BLaER1 treated with 17β-estradiol and CSF1 and Interleukin-3, amounts not matched to agents 10 nM and 100 nM (cell line): ENCODE measurements at regions not wholly inside any gene's neighbourhood (a gene's known extent, or its start where the extent isn't known, plus 50 kb on each side); places are given as distances from the start of the nearest gene placed in this dataset.

ENCODE experiments used
- H3K27ac ChIP-seq, 11 experiments: shearing (Covaris generic); formaldehyde crosslinking; 2 replicates each; pipeline ENCODE4 v1.8.1; 2022
- H3K27me3 ChIP-seq, 11 experiments: shearing (Covaris generic); formaldehyde crosslinking; 2 replicates each; pipeline ENCODE4 v1.8.1; 2022
- H3K36me3 ChIP-seq, 11 experiments: shearing (Covaris generic); formaldehyde crosslinking; 2 replicates each; pipeline ENCODE4 v1.8.1; 2022
- H3K4me1 ChIP-seq, 10 experiments: shearing (Covaris generic); formaldehyde crosslinking; 2 replicates each; pipeline ENCODE4 v1.8.1; 2022
- H3K4me2 ChIP-seq, 11 experiments: shearing (Covaris generic); formaldehyde crosslinking; 2 replicates each; pipeline ENCODE4 v1.8.1; 2022
- H3K4me3 ChIP-seq, 10 experiments: shearing (Covaris generic); formaldehyde crosslinking; 2 replicates each; pipeline ENCODE4 v1.8.1; 2022
- H3K9ac ChIP-seq, 11 experiments: shearing (Covaris generic); formaldehyde crosslinking; 2 replicates each; pipeline ENCODE4 v1.8.1; 2022
- H3K9me3 ChIP-seq, 11 experiments: shearing (Covaris generic); formaldehyde crosslinking; replicated peaks in 1 of 11; 2 replicates each; pipeline ENCODE4 v1.8.1; 2022
- H4K20me1 ChIP-seq, 11 experiments: shearing (Covaris generic); formaldehyde crosslinking; 2 replicates each; pipeline ENCODE4 v1.8.1; 2022
- Cebpa-rat ChIP-seq, 11 experiments: shearing (Covaris generic); IDR thresholded peaks; 2 replicates each; pipeline ENCODE4 v1.8.1; 2022

DNA sequence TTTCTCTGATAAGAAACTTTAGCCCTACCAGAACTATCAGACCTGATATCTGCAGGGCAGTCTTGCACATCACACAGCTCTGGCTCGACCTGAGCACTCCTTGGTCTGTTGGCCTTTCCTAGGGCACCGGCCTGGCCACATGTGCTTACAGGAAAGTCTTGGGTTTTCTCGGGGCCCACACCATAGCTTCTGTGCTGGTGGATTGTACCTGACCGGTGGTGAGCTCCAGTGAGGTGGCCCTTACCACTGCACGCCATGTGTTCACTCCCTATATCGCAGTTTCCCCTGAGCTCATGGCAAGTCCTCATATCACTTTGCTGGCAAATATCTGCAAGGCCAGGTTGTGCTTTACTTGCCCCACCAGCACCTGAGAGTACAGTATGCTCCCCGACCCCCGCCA is 2637.4 kb downstream of the ARAP2 start:
- Histone ChIP-seq H3K4me2 (no peak overlapping the region), H3K4me3 (no peak overlapping the region), H3K36me3 (no peaks in the 10 kb centered on the region), H3K27ac (no peak overlapping the region), H4K20me1 (no peaks in the 10 kb centered on the region), H3K4me1 (no peaks in the 10 kb centered on the region), H3K27me3 (no peaks in the 10 kb centered on the region), H3K9me3 (peaks cover 7 to 33% (median 21%) of the 10 kb centered on the region in 11 experiments; a peak in 20 of 22 replicates), H3K9ac (no peak overlapping the region)
- TF ChIP-seq Cebpa-rat (IDR thresholded peaks at IDR 0.05): no peak

DNA sequence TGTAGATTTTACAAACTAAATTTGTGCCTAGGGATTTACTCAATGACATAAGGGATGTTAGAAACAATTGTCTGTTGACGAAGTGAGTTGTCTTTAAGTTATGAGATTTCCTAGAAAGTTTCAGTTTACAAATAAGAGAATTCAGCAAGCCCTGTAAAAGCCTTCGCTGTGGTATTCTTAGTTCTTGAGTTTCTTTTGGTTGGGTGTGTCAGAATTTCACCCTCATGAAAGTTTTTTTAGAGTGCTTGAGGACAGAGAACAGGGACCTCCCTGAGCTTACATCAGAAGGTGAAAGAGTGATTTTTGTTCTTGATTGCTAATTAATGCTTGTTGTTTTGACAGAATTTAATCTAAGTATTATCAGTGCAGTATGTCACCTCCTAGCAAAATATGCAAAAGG is 2628.2 kb downstream of the ARAP2 start:
- Histone ChIP-seq H3K9me3 (peaks cover 0 to under 1% (median 0%) of the 10 kb centered on the region in 11 experiments; a peak in 2 of 22 replicates), H3K36me3 (no peaks in the 10 kb centered on the region), H3K4me3 (no peak overlapping the region), H3K9ac (no peak overlapping the region), H3K4me1 (no peaks in the 10 kb centered on the region), H3K27me3 (no peaks in the 10 kb centered on the region), H3K4me2 (no peak overlapping the region), H3K27ac (no peak overlapping the region), H4K20me1 (no peaks in the 10 kb centered on the region)
- TF ChIP-seq Cebpa-rat (IDR thresholded peaks at IDR 0.05): no peak

DNA sequence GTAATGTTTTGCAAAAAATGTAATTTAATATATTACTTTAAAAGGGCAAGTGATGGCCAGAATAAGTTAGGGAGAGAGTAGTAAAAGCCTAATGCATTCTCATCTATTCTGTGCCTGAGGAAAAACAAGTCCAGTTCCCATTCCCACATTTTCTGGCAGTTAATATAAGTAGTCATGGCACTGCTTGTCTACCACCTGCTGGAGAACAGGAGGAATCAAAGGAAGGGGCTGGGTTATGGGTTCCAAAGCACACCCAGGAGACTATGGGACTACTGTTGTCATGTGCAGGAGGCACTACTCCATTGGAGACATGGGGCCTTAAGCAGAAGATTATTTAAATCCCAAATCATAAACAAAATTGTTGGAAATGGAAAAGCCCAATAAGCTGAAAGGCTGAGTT is 2618.6 kb downstream of the ARAP2 start:
- H3K9me3 ChIP-seq: no peaks in the 10 kb centered on the region
- TF ChIP-seq Cebpa-rat (IDR thresholded peaks at IDR 0.05): no peak
- H3K9ac ChIP-seq: no peak overlapping the region
- H3K36me3 ChIP-seq: no peaks in the 10 kb centered on the region
- H3K4me1 ChIP-seq: no peaks in the 10 kb centered on the region
- H3K27me3 ChIP-seq: no peaks in the 10 kb centered on the region
- no peak overlapping the region for H3K27ac ChIP-seq
- H3K4me2 ChIP-seq: no peak overlapping the region
- H3K4me3 ChIP-seq: no peak overlapping the region
- no peaks in the 10 kb centered on the region for H4K20me1 ChIP-seq

DNA sequence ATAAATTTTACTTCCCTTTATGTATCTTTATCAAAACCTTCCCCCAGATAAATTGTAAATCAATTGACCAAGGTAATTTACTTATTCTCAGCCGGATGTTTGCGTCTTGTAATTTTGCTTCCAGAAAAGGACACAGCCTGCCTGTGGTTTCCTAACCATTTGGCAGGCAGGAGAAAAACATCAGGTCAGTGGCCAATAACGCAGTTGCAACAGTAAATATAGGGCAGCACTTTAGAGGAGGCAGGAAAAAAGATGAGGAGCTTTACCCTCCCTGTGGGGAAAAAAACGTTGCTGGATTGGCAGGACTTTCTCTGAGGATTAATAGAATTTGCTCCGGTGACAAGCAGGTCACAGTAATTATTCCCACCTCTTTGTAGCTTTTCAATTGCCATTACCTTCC is 2618.1 kb downstream of the ARAP2 start:
- Histone ChIP-seq H4K20me1 (no peaks in the 10 kb centered on the region), H3K4me3 (no peak overlapping the region), H3K9ac (no peak overlapping the region), H3K9me3 (no peaks in the 10 kb centered on the region), H3K4me2 (no peak overlapping the region), H3K27me3 (no peaks in the 10 kb centered on the region), H3K4me1 (no peaks in the 10 kb centered on the region), H3K27ac (no peak overlapping the region), H3K36me3 (no peaks in the 10 kb centered on the region)
- TF ChIP-seq Cebpa-rat (IDR thresholded peaks at IDR 0.05): no peak

DNA sequence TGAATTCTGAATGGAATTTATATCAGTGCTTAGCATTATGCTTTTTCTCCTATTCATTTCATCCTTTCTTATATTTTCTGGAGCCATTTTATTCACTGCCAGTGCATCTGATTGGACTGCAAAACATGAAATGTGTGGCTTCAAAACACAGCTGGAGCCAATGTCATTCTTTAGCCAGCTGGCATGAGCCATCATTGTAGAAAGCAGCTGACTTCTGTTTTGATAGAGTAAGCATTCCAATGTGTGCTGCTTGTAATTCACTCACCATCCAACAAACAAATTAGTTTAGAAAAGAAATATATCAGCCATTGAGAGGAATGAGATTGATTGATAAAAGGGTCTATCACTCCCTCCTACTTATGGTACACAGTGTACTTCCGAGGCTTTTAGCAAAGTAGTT is 2616.0 kb downstream of the ARAP2 start:
- TF ChIP-seq Cebpa-rat (IDR thresholded peaks at IDR 0.05): no peak
- no peak overlapping the region for H3K4me3 ChIP-seq
- H3K9ac ChIP-seq: no peak overlapping the region
- H3K36me3 ChIP-seq: no peaks in the 10 kb centered on the region
- H3K9me3 ChIP-seq: peaks cover 0 to 6% (median 4%) of the 10 kb centered on the region in 11 experiments; a peak in 10 of 22 replicates
- H4K20me1 ChIP-seq: no peaks in the 10 kb centered on the region
- H3K27ac ChIP-seq: no peak overlapping the region
- H3K4me2 ChIP-seq: no peak overlapping the region
- no peaks in the 10 kb centered on the region for H3K4me1 ChIP-seq
- H3K27me3 ChIP-seq: no peaks in the 10 kb centered on the region

DNA sequence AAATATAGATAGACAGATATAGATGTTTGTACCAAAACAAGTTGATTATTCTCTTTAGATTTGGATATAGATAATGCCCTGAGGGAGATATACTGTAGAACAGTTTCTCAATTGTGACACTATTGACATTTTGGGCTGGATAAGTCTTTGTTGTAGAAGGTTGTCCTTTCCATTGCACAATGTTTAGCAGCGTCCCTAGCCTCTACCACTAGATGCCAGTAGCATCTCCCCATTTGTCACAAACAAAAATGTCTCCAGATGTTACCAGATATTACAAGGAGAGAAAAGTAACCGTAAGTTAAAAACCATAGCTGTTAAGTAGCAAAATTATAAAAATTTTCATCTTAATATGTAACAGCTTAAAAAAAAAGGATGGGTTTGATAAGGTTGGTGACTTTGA is 2595.3 kb downstream of the ARAP2 start:
- Histone ChIP-seq H3K9me3 (no peaks in the 10 kb centered on the region), H3K4me3 (no peak overlapping the region), H3K27ac (no peak overlapping the region), H4K20me1 (no peaks in the 10 kb centered on the region), H3K4me2 (no peak overlapping the region), H3K36me3 (no peaks in the 10 kb centered on the region), H3K4me1 (no peaks in the 10 kb centered on the region), H3K27me3 (no peaks in the 10 kb centered on the region), H3K9ac (no peak overlapping the region)
- TF ChIP-seq Cebpa-rat (IDR thresholded peaks at IDR 0.05): no peak

DNA sequence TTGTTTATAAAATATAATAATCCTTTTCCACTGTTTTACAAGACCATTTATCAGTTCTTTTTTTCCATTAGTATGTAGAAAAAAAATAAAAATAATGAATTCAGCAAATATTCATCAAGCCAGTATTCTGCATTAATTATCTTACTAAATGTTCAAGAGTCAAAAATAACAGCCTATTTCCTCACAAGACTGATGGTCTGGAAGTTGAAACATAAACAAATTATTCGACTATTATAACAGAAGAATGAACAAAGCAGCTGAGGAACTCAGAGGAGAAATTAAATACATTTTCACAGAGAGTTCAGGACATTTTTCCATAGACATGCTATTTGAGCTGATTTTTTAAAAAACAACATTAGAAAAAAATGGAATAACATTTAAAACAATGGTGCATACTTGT is 2594.8 kb downstream of the ARAP2 start:
- no peaks in the 10 kb centered on the region for H3K36me3 ChIP-seq
- no peak overlapping the region for H3K9ac ChIP-seq
- no peaks in the 10 kb centered on the region for H3K27me3 ChIP-seq
- no peak overlapping the region for H3K4me3 ChIP-seq
- no peaks in the 10 kb centered on the region for H3K9me3 ChIP-seq
- no peaks in the 10 kb centered on the region for H3K4me1 ChIP-seq
- no peak for TF ChIP-seq Cebpa-rat (IDR thresholded peaks at IDR 0.05)
- H3K4me2 ChIP-seq: no peak overlapping the region
- no peak overlapping the region for H3K27ac ChIP-seq
- H4K20me1 ChIP-seq: no peaks in the 10 kb centered on the region

DNA sequence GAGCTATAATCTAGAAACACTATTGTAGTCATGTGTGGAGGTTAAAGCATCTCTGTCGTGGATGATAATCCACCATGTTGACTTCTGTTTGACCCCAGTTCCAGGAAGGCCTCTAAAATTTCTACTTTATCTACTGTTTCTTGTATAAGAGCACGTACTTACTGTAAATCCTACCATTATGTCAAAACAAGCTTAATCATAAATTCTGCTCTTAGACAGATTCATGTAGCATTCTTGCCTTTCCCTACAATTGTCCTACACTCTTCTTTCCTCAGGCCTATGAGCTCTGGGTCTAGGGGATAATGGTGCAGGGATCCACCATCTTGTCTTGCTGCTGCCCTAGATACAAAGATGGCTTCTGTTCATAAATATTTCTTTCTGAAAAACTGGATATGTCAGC is 2594.3 kb downstream of the ARAP2 start:
- no peaks in the 10 kb centered on the region for H4K20me1 ChIP-seq
- no peak overlapping the region for H3K4me3 ChIP-seq
- H3K9me3 ChIP-seq: no peaks in the 10 kb centered on the region
- no peaks in the 10 kb centered on the region for H3K27me3 ChIP-seq
- no peak overlapping the region for H3K27ac ChIP-seq
- no peaks in the 10 kb centered on the region for H3K4me1 ChIP-seq
- no peaks in the 10 kb centered on the region for H3K36me3 ChIP-seq
- no peak overlapping the region for H3K4me2 ChIP-seq
- no peak for TF ChIP-seq Cebpa-rat (IDR thresholded peaks at IDR 0.05)
- no peak overlapping the region for H3K9ac ChIP-seq

DNA sequence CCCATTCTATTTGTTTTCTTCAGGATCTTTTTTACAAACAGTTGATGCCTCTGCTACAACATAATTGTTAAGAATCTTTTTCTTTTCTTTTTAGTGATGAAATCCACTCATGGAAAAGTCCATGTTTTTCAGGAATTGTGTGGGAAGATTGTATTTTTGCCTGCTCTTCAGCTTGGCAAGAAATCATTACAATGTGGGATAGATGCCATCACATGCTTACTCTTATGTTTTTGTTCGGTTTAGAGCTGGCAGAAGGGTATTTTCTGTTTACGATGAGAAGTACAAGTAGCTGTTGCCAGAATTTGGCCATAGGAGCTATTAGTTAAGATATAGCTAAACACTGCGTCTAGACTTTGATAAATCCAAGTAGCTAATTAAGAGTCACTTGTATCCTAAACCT is 2585.3 kb downstream of the ARAP2 start:
- Histone ChIP-seq H4K20me1 (no peaks in the 10 kb centered on the region), H3K4me1 (no peaks in the 10 kb centered on the region), H3K4me2 (no peak overlapping the region), H3K27ac (no peak overlapping the region), H3K9me3 (peaks cover 7 to 18% (median 15%) of the 10 kb centered on the region in 11 experiments; a peak in 18 of 22 replicates), H3K36me3 (no peaks in the 10 kb centered on the region), H3K9ac (no peak overlapping the region), H3K27me3 (no peaks in the 10 kb centered on the region), H3K4me3 (no peak overlapping the region)
- TF ChIP-seq Cebpa-rat (IDR thresholded peaks at IDR 0.05): no peak

DNA sequence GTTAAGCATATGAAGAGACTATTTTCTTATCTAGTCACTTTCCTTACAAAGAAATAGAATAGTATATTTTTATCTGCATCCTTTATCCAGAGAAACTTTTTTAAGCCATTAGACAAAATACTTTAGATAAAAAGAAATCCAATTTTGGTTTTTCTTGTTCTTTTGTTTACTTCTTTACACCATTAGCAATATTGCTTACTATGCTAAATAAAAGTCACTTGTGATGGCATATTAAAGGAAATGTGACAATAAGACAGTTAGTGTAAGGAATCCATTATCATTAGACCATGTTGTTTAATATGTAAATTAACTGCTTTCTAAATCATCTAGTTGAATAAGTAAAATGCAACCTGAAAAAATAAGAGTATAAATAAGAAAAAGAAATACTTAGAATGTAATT is 2582.7 kb downstream of the ARAP2 start:
- H3K4me2 ChIP-seq: no peak overlapping the region
- no peaks in the 10 kb centered on the region for H3K36me3 ChIP-seq
- H3K9me3 ChIP-seq: peaks cover 7 to 18% (median 15%) of the 10 kb centered on the region in 11 experiments; a peak in 18 of 22 replicates
- no peak for TF ChIP-seq Cebpa-rat (IDR thresholded peaks at IDR 0.05)
- H3K27ac ChIP-seq: no peak overlapping the region
- no peaks in the 10 kb centered on the region for H3K27me3 ChIP-seq
- H4K20me1 ChIP-seq: no peaks in the 10 kb centered on the region
- H3K4me3 ChIP-seq: no peak overlapping the region
- no peaks in the 10 kb centered on the region for H3K4me1 ChIP-seq
- H3K9ac ChIP-seq: no peak overlapping the region

DNA sequence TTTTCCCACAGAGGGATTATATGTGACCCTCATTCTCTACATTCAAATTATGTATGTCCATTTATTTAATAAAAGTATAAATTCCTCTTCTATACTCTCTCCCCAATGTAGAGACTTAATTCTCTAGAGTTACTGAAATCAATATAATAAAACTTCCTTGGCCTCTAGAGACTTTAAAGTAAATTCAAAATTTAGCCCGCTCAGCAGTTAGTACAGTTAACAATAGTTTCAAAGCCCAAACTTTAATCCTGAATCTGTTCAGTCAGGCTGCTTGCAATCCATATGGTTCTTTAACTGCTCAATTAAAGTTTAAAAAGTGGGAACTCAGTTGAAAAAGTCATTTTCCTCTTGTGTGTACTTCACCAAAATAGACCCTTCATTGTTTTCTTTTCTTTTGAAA is 2558.4 kb downstream of the ARAP2 start:
- Histone ChIP-seq H4K20me1 (no peaks in the 10 kb centered on the region), H3K4me2 (no peak overlapping the region), H3K9ac (no peak overlapping the region), H3K9me3 (peaks cover 6 to 12% (median 9%) of the 10 kb centered on the region in 11 experiments), H3K36me3 (no peaks in the 10 kb centered on the region), H3K4me1 (no peaks in the 10 kb centered on the region), H3K27ac (no peak overlapping the region), H3K4me3 (no peak overlapping the region), H3K27me3 (no peaks in the 10 kb centered on the region)
- no peak for TF ChIP-seq Cebpa-rat (IDR thresholded peaks at IDR 0.05)
